HL-60 (cell line): ENCODE measurements at regions not wholly inside any gene's neighbourhood (a gene's known extent, or its start where the extent isn't known, plus 50 kb on each side); places are given as distances from the start of the nearest gene placed in this dataset.
"Not testable (repeated sequence)": the region's sequence is repeated elsewhere in the genome, so short reads cannot be mapped to it uniquely, and the experiment has no call there.

Experiments
- DNase-seq, 2 experiments: peaks; one replicate each; pipeline ENCODE4 v3.0.0-alpha.2; 2010 to 2020; ENCODE audit warnings: low read depth in 1 of 2, low spot score in 1 of 2
- H3K27ac ChIP-seq: fragments of 250-450 bp; sonication (Bioruptor Pico); replicated peaks from 2 replicates; pipeline ENCODE4 v1.5.1; 2020; ENCODE audit warnings: mild to moderate bottlenecking, moderate library complexity
- H3K27me3 ChIP-seq: fragments of 250-450 bp; sonication (Bioruptor Pico); 2 replicates; pipeline ENCODE4 v1.5.1; 2021; ENCODE audit warnings: mild to moderate bottlenecking, moderate library complexity; ENCODE audit not compliant: insufficient read depth, poor library complexity, severe bottlenecking
- H3K4me3 ChIP-seq: replicated peaks from 2 replicates; pipeline ENCODE4 v1.5.1; 2011; ENCODE audit warnings: mild to moderate bottlenecking, control low read depth, low read length; ENCODE audit not compliant: insufficient read depth
- CTCF ChIP-seq: IDR thresholded peaks from one replicate; pipeline ENCODE4 v1.5.1; 2011; ENCODE audit warnings: low read length, control low read depth, inconsistent platforms; ENCODE audit not compliant: insufficient read depth
- GABPA ChIP-seq: IDR thresholded peaks from 2 replicates; pipeline ENCODE4 v1.6.1; 2012; ENCODE audit warnings: low read depth
- POLR2AphosphoS5 ChIP-seq: IDR thresholded peaks from 2 replicates; pipeline ENCODE4 v1.6.1; 2012; ENCODE audit warnings: low read depth
- REST ChIP-seq: IDR thresholded peaks from 2 replicates; pipeline ENCODE4 v1.6.1; 2012; ENCODE audit warnings: low read depth; ENCODE audit not compliant: insufficient replicate concordance
- SPI1 ChIP-seq: IDR thresholded peaks from 2 replicates; pipeline ENCODE4 v1.6.1; 2012; ENCODE audit warnings: low read depth, mild to moderate bottlenecking, borderline replicate concordance

GRCh38 chrX:1108501-1109445 lies 103.7 kb downstream of the CRLF2 start:
- peaks cover 11% of the 10 kb centered on the region for H3K27me3 ChIP-seq
- H3K27ac ChIP-seq: no peak overlapping the region
- no peak overlapping the region for H3K4me3 ChIP-seq
- DNase-seq: no peak
- TF ChIP-seq SPI1: no peak
- no peak for TF ChIP-seq POLR2AphosphoS5
- no peak for TF ChIP-seq GABPA
- TF ChIP-seq CTCF: no peak
- TF ChIP-seq REST: no peak

GRCh38 chrX:1106478-1107210 lies 105.8 kb downstream of the CRLF2 start:
- Histone ChIP-seq H3K27me3 (peaks cover 4% of the 10 kb centered on the region), H3K27ac (no peak overlapping the region), H3K4me3 (no peak overlapping the region)
- TF ChIP-seq CTCF (no peak), SPI1 (no peak), POLR2AphosphoS5 (no peak), REST (no peak)
- no peak for DNase-seq

GRCh38 chrX:1105671-1106419 lies 106.6 kb downstream of the CRLF2 start:
- H3K27ac ChIP-seq: no peak overlapping the region
- H3K27me3 ChIP-seq: peaks cover 4% of the 10 kb centered on the region
- H3K4me3 ChIP-seq: no peak overlapping the region
- no peak for TF ChIP-seq CTCF
- TF ChIP-seq REST: no peak
- no peak for TF ChIP-seq POLR2AphosphoS5
- no peak for TF ChIP-seq GABPA
- no peak for DNase-seq

GRCh38 chrX:1105031-1105430 lies 107.4 kb downstream of the CRLF2 start:
- not testable (repeated sequence) for H3K27me3 ChIP-seq, H3K4me3 ChIP-seq, DNase-seq, H3K27ac ChIP-seq
